K562 (cell line): ENCODE measurements at regions not wholly inside any gene's neighbourhood (a gene's known extent, or its start where the extent isn't known, plus 50 kb on each side); places are given as distances from the start of the nearest gene placed in this dataset.

Source experiments
- ATAC-seq: fragments of 200-7000 bp; cut with Tn5 transposase; 3 replicates; pipeline ENCODE4 v1.9.1; 2020; ENCODE audit warnings: moderate library complexity
- BruUV-seq: library from RNA; stranded (reverse); fragments of 400-500 nt; replicated peaks from 2 replicates; lab custom pipeline; 2021; lab: Mats Ljungman, UMichigan
- CTCF ChIA-PET: fragments of 300-600 bp; formaldehyde crosslinking; extraction: SDS; loops from one replicate; lab custom pipeline; 2021; ENCODE audit warnings: low intra/inter-chr PET ratio; lab: Yijun Ruan, JAX
- POLR2A ChIA-PET: fragments of 300-600, 350-650 bp; sonication (Branson Sonifier 250); formaldehyde crosslinking; extraction: SDS; loops from one replicate; lab custom pipeline; 2021; ENCODE audit warnings: antibody characterized with exemption, inconsistent platforms; lab: Yijun Ruan, JAX
- DNase-seq, 4 experiments: peaks; one replicate each; pipeline versions ENCODE4 v3.0.0 to v3.0.0-alpha.2; 2011 to 2018; ENCODE audit warnings: low spot score in 3 of 4, mixed read lengths in 3 of 4; ENCODE audit errors: extremely low read depth in 1 of 4
- FAIRE-seq: peaks from 2 replicates; lab custom pipeline; 2011; peaks lifted over from hg19 to GRCh38; lab: Jason Lieb, UNC
- H2AFZ ChIP-seq: 2 replicates; pipeline ENCODE4 v1.6.0; 2011; ENCODE audit warnings: low read depth, low read length, control low read depth, inconsistent platforms
- H3K27ac ChIP-seq: fragments of 200-600 bp; 3 replicates; pipeline ENCODE4 v1.8.0; 2011; ENCODE audit warnings: low read depth, mild to moderate bottlenecking, control low read depth, inconsistent platforms, low read length, moderate library complexity, mixed read lengths; ENCODE audit errors: extremely low read depth
- H3K27me3 ChIP-seq, 2 experiments: fragments of 300-600 bp in 1 of 2; 2 replicates in 1 of 2; 3 replicates in 1 of 2; pipeline versions ENCODE4 v1.6.0 to v1.8.0; 2011; ENCODE audit warnings: inconsistent platforms in 2 of 2, low read length in 2 of 2, mild to moderate bottlenecking in 1 of 2, mixed read lengths in 1 of 2, moderate library complexity in 1 of 2; ENCODE audit not compliant: control insufficient read depth in 2 of 2, insufficient read depth in 2 of 2
- H3K36me3 ChIP-seq: fragments of 300-600 bp; 3 replicates; pipeline ENCODE4 v1.8.0; 2011; ENCODE audit warnings: mild to moderate bottlenecking, low read length, inconsistent platforms; ENCODE audit not compliant: control insufficient read depth, insufficient read depth
- H3K4me1 ChIP-seq, 2 experiments: fragments of 200-600 bp in 1 of 2; replicated peaks in 1 of 2; 2 replicates in 1 of 2; 3 replicates in 1 of 2; pipeline versions ENCODE4 v1.5.1 to v1.8.0; 2011; ENCODE audit warnings: inconsistent platforms in 2 of 2, low read length in 2 of 2, mild to moderate bottlenecking in 1 of 2, mixed read lengths in 1 of 2, moderate library complexity in 1 of 2; ENCODE audit not compliant: control insufficient read depth in 2 of 2, insufficient read depth in 2 of 2
- H3K4me2 ChIP-seq: 2 replicates; pipeline ENCODE4 v1.6.1; 2011; ENCODE audit warnings: low read length, control low read depth, inconsistent platforms, mixed read lengths; ENCODE audit not compliant: insufficient read depth
- H3K4me3 ChIP-seq: fragments of 200-600 bp; sonication (generic), shearing (Covaris generic); 2 replicates; pipeline ENCODE4 v1.5.1; 2016; ENCODE audit warnings: control low read depth, inconsistent platforms
- H3K79me2 ChIP-seq: fragments of 200-600 bp; 3 replicates; pipeline ENCODE4 v1.8.0; 2011; ENCODE audit warnings: low read length, inconsistent platforms; ENCODE audit not compliant: control insufficient read depth, insufficient read depth
- H3K9ac ChIP-seq, 2 experiments: 2 replicates each; pipeline versions ENCODE4 v1.6.0 to v1.6.1; 2011; ENCODE audit warnings: low read depth in 2 of 2, low read length in 2 of 2, control low read depth in 1 of 2, inconsistent platforms in 1 of 2, mild to moderate bottlenecking in 1 of 2, mixed read lengths in 1 of 2; ENCODE audit not compliant: insufficient read depth in 1 of 2
- H3K9me1 ChIP-seq: one replicate; pipeline ENCODE4 v1.6.0; 2011; ENCODE audit warnings: inconsistent platforms, mild to moderate bottlenecking, low read length, moderate library complexity; ENCODE audit not compliant: control insufficient read depth, insufficient read depth
- H3K9me3 ChIP-seq: replicated peaks from 2 replicates; pipeline ENCODE4 v1.5.1; 2011; ENCODE audit warnings: low read depth, low read length, inconsistent platforms; ENCODE audit not compliant: control insufficient read depth, insufficient read depth
- H4K20me1 ChIP-seq: replicated peaks from 2 replicates; pipeline ENCODE4 v1.6.1; 2011; ENCODE audit warnings: low read length, inconsistent platforms, mixed read lengths; ENCODE audit not compliant: control insufficient read depth, insufficient read depth
- CBFA2T3 ChIP-seq: fragments of 450-650 bp; IDR thresholded peaks from 2 replicates; pipeline ENCODE4 v1.6.1; 2017
- HNRNPH1 ChIP-seq: fragments of 200-400 bp; formaldehyde crosslinking; optimal IDR thresholded peaks from 2 replicates; pipeline ENCODE3; 2017; ENCODE audit warnings: low read depth, mild to moderate bottlenecking, low read length, moderate library complexity
- HSF4 ChIP-seq: fragments of 250-450 bp; sonication (Bioruptor Pico); IDR thresholded peaks from 2 replicates; pipeline ENCODE4 v2.1.2; 2022; ENCODE audit warnings: mild to moderate bottlenecking, moderate library complexity, borderline replicate concordance
- ILF3 ChIP-seq: fragments of 450-650 bp; IDR thresholded peaks from 2 replicates; pipeline ENCODE4 v1.6.1; 2018; ENCODE audit warnings: antibody characterized with exemption, mild to moderate bottlenecking, moderate library complexity, borderline replicate concordance
- JUN ChIP-seq, 2 experiments: sonication (generic) in 1 of 2; formaldehyde crosslinking in 1 of 2; IDR thresholded peaks; 2 replicates each; pipeline versions ENCODE4 v1.6.1 to v1.8.0; 2012 to 2022; ENCODE audit warnings: borderline replicate concordance in 2 of 2, mild to moderate bottlenecking in 2 of 2, improper control_type of control experiment in 1 of 2, low read depth in 1 of 2, low read length in 1 of 2, missing genetic modification reagents in 1 of 2
- NEUROD1 ChIP-seq: fragments of 150-350 bp; IDR thresholded peaks from 2 replicates; pipeline ENCODE4 v1.6.1; 2014; ENCODE audit warnings: borderline replicate concordance, low read length, low read depth; ENCODE audit not compliant: partially characterized antibody
- NFXL1 ChIP-seq: fragments of 450-650 bp; formaldehyde crosslinking; IDR thresholded peaks from 2 replicates; pipeline ENCODE4 v1.4.0; 2021; ENCODE audit warnings: mild to moderate bottlenecking
- SMARCA5 ChIP-seq: fragments of 450-650 bp; IDR thresholded peaks from 2 replicates; pipeline ENCODE4 v1.6.1; 2016
- TBL1XR1 ChIP-seq, 2 experiments: IDR thresholded peaks; 2 replicates each; pipeline ENCODE4 v1.6.1; 2012; ENCODE audit warnings: improper control_type of control experiment in 2 of 2, low read length in 2 of 2, mild to moderate bottlenecking in 1 of 2
- ZFPM2 ChIP-seq: fragments of 250-450 bp; sonication (Bioruptor Pico); IDR thresholded peaks from 2 replicates; pipeline ENCODE4 v1.5.1; 2022; ENCODE audit warnings: mild to moderate bottlenecking
- ZNF140 ChIP-seq: fragments of 250-450 bp; sonication (Bioruptor Pico); IDR thresholded peaks from 2 replicates; pipeline ENCODE4 v1.8.0; 2021; ENCODE audit warnings: moderate library complexity, mild to moderate bottlenecking, inconsistent platforms
- ZNF165 ChIP-seq: fragments of 250-450 bp; sonication (Bioruptor Pico); IDR thresholded peaks from 2 replicates; pipeline ENCODE4 v1.4.0; 2020; ENCODE audit warnings: borderline replicate concordance
- ZNF780A ChIP-seq: fragments of 250-450 bp; sonication (Bioruptor Pico); IDR thresholded peaks from 2 replicates; pipeline ENCODE4 v1.5.0; 2021; ENCODE audit warnings: mild to moderate bottlenecking
- WGBS: fragments of 100-300 bp; shearing (Covaris generic); methylation state at CpG from one replicate; pipeline ENCODE4 v1.1.6; 2016; ENCODE audit warnings: low coverage, mixed read lengths; ENCODE audit not compliant: insufficient coverage; ENCODE audit errors: missing lambda C conversion rate; 5-methylcytosine and 5-hydroxymethylcytosine counted together
- in situ Hi-C: fragments of 300-500 bp; cut with MboI; formaldehyde crosslinking; loops from 4 replicates; pipeline ENCODE4 v1.15.0; 2018; ENCODE audit warnings: inconsistent platforms, mixed read lengths
- intact Hi-C: fragments of 100-400 bp; cut with micrococcal nuclease; formaldehyde crosslinking; loops from 2 replicates; pipeline ENCODE4 v1.14.2; 2022
- TF ChIP-seq, protein P1 (sequence below): sonication (generic); formaldehyde crosslinking; IDR thresholded peaks from 2 replicates; pipeline ENCODE4 v1.8.0; 2022; ENCODE audit warnings: mild to moderate bottlenecking, missing genetic modification reagents, borderline replicate concordance
- TF ChIP-seq, protein P2 (sequence below): fragments of 450-650 bp; formaldehyde crosslinking; IDR thresholded peaks from 2 replicates; pipeline ENCODE4 v1.4.0; 2022; ENCODE audit warnings: missing genetic modification characterization
- TF ChIP-seq, protein P3 (sequence below): IDR thresholded peaks from 2 replicates; pipeline ENCODE4 v1.6.1; 2011; ENCODE audit warnings: borderline replicate concordance, low read depth, mild to moderate bottlenecking, moderate library complexity, low read length; ENCODE audit not compliant: insufficient read depth, poor library complexity, severe bottlenecking
- TF ChIP-seq, protein P4 (sequence below): fragments of 450-650 bp; formaldehyde crosslinking; IDR thresholded peaks from 2 replicates; pipeline ENCODE4 v1.4.0; 2022; ENCODE audit warnings: missing genetic modification characterization

DNA sequence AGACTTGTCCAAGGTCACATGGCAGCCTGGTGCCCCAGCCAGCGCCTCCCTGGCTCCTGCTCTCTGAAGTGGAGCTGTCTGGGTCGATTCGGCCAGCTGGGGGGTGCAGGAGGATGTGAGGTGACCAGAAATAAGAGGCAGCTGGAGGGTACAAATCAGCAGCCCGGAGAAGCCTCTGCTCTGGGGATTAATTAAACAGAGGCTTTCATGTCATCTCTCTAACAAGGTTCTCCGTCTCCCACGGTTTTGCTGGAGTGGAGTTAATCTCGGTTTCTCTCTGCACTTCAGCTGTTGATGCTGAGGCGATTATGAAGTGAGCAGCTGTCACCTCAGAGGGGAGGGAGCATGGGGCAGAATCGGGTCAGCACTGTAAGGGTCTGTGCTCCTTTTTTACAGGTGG lies 236.8 kb downstream of the TLE3 start:
- Histone ChIP-seq H3K4me1 (no peaks in the 10 kb centered on the region), H3K4me2 (no peak overlapping the region)
- TF ChIP-seq, protein P1, sequence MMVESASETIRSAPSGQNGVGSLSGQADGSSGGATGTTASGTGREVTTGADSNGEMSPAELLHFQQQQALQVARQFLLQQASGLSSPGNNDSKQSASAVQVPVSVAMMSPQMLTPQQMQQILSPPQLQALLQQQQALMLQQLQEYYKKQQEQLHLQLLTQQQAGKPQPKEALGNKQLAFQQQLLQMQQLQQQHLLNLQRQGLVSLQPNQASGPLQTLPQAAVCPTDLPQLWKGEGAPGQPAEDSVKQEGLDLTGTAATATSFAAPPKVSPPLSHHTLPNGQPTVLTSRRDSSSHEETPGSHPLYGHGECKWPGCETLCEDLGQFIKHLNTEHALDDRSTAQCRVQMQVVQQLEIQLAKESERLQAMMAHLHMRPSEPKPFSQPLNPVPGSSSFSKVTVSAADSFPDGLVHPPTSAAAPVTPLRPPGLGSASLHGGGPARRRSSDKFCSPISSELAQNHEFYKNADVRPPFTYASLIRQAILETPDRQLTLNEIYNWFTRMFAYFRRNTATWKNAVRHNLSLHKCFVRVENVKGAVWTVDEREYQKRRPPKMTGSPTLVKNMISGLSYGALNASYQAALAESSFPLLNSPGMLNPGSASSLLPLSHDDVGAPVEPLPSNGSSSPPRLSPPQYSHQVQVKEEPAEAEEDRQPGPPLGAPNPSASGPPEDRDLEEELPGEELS = no peak
- TF ChIP-seq, protein P2, sequence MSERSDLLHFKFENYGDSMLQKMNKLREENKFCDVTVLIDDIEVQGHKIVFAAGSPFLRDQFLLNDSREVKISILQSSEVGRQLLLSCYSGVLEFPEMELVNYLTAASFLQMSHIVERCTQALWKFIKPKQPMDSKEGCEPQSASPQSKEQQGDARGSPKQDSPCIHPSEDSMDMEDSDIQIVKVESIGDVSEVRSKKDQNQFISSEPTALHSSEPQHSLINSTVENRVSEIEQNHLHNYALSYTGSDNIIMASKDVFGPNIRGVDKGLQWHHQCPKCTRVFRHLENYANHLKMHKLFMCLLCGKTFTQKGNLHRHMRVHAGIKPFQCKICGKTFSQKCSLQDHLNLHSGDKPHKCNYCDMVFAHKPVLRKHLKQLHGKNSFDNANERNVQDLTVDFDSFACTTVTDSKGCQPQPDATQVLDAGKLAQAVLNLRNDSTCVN (CRISPR knock-in tag) = no peak
- TF ChIP-seq ZFPM2 (CRISPR knock-in tag) (no peak), ZNF140 (CRISPR knock-in tag) (no peak), NEUROD1 (no peak), SMARCA5 (no peak), NFXL1 (no peak), ILF3 (no peak), TBL1XR1 (IDR thresholded peaks at IDR 0.05; ENCODE audit: low read length in 2 of 2) (no peak), JUN (IDR thresholded peaks at IDR 0.05; ENCODE audit: borderline replicate concordance, low read depth, low read length) (no peak), JUN (CRISPR knock-in tag; IDR thresholded peaks at IDR 0.05; ENCODE audit: borderline replicate concordance) (no peak), ZNF780A (CRISPR knock-in tag) (no peak), CBFA2T3 (no peak), HNRNPH1 (no peak), ZNF165 (CRISPR knock-in tag) (no peak), HSF4 (no peak)
- TF ChIP-seq, protein P3, sequence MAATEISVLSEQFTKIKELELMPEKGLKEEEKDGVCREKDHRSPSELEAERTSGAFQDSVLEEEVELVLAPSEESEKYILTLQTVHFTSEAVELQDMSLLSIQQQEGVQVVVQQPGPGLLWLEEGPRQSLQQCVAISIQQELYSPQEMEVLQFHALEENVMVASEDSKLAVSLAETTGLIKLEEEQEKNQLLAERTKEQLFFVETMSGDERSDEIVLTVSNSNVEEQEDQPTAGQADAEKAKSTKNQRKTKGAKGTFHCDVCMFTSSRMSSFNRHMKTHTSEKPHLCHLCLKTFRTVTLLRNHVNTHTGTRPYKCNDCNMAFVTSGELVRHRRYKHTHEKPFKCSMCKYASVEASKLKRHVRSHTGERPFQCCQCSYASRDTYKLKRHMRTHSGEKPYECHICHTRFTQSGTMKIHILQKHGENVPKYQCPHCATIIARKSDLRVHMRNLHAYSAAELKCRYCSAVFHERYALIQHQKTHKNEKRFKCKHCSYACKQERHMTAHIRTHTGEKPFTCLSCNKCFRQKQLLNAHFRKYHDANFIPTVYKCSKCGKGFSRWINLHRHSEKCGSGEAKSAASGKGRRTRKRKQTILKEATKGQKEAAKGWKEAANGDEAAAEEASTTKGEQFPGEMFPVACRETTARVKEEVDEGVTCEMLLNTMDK = no peak
- TF ChIP-seq, protein P4, sequence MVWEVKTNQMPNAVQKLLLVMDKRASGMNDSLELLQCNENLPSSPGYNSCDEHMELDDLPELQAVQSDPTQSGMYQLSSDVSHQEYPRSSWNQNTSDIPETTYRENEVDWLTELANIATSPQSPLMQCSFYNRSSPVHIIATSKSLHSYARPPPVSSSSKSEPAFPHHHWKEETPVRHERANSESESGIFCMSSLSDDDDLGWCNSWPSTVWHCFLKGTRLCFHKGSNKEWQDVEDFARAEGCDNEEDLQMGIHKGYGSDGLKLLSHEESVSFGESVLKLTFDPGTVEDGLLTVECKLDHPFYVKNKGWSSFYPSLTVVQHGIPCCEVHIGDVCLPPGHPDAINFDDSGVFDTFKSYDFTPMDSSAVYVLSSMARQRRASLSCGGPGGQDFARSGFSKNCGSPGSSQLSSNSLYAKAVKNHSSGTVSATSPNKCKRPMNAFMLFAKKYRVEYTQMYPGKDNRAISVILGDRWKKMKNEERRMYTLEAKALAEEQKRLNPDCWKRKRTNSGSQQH = no peak

More for the DNA sequence above, 236.8 kb downstream of the TLE3 start:
- H3K9ac ChIP-seq = no peak overlapping the region
- H4K20me1 ChIP-seq = no peaks in the 10 kb centered on the region; the same call in 1 of the 2 replicates
- WGBS = 0% methylated on average over 9 of the region's 9 CpGs
- no peak for FAIRE-seq
- intact Hi-C loops (no loop called here), in situ Hi-C loops (no loop called here)
- H3K9me3 ChIP-seq = no peaks in the 10 kb centered on the region
- DNase-seq = no peak
- H2AFZ ChIP-seq = no peak overlapping the region
- peaks cover 0 to 7% of the 10 kb centered on the region in 2 experiments; a peak in 4 of 5 replicates for H3K27me3 ChIP-seq
- CTCF ChIA-PET = no interaction called here
- no peaks in the 10 kb centered on the region for H3K79me2 ChIP-seq
- ATAC-seq = no peak
- H3K36me3 ChIP-seq = no peaks in the 10 kb centered on the region
- no peak overlapping the region for H3K27ac ChIP-seq
- no peaks in the 10 kb centered on the region for H3K9me1 ChIP-seq
- no peak overlapping the region for H3K4me3 ChIP-seq
- BruUV-seq = no TSS peak
- POLR2A ChIA-PET = interaction anchor here (0.6 to 0.7 kb wide), 2 partner anchors 392 to 939 kb away, joined by 3 to 4 read pairs; no protein-coding TSS in a partner anchor
